GM23338 (cell line): ENCODE measurements at regions not wholly inside any gene's neighbourhood (a gene's known extent, or its start where the extent isn't known, plus 50 kb on each side); places are given as distances from the start of the nearest gene placed in this dataset.

Experiments
- ATAC-seq: fragments of 200-7000 bp; cut with Tn5 transposase; 3 replicates; pipeline ENCODE4 v1.9.1; 2020
- DNase-seq: peaks from one replicate; pipeline ENCODE4 v3.0.0-alpha.2; 2015; ENCODE audit warnings: low spot score
- H2AFZ ChIP-seq: fragments of 200-600 bp; sonication (generic); 2 replicates; pipeline ENCODE4 v1.8.0; 2016; ENCODE audit warnings: antibody characterized with exemption, mild to moderate bottlenecking, moderate library complexity
- H3F3A ChIP-seq: fragments of 200-600 bp; sonication (generic); replicated peaks from 2 replicates; pipeline ENCODE4 v1.8.0; 2017; ENCODE audit warnings: antibody characterized with exemption, mixed run types, low read depth
- H3K27ac ChIP-seq: fragments of 200-600 bp; sonication (generic); 2 replicates; pipeline ENCODE4 v1.6.1; 2016; ENCODE audit warnings: low read depth
- H3K27me3 ChIP-seq: fragments of 200-600 bp; sonication (generic); 2 replicates; pipeline ENCODE4 v1.8.0; 2016; ENCODE audit warnings: mild to moderate bottlenecking, mixed run types, moderate library complexity; ENCODE audit not compliant: insufficient read depth
- H3K36me3 ChIP-seq: fragments of 200-600 bp; sonication (generic); 2 replicates; pipeline ENCODE4 v1.8.0; 2016; ENCODE audit warnings: mild to moderate bottlenecking; ENCODE audit not compliant: insufficient read depth
- H3K4me1 ChIP-seq: fragments of 200-600 bp; sonication (generic); 2 replicates; pipeline ENCODE4 v1.8.0; 2016; ENCODE audit warnings: mild to moderate bottlenecking, moderate library complexity; ENCODE audit not compliant: insufficient read depth
- H3K4me2 ChIP-seq: fragments of 200-600 bp; sonication (generic); 2 replicates; pipeline ENCODE4 v1.7.1; 2017; ENCODE audit warnings: mixed run types
- H3K4me3 ChIP-seq: fragments of 200-600 bp; sonication (generic); 2 replicates; pipeline ENCODE4 v1.6.1; 2016; ENCODE audit warnings: mixed run types
- H3K79me2 ChIP-seq: fragments of 200-600 bp; sonication (generic); replicated peaks from 2 replicates; pipeline ENCODE4 v1.8.0; 2017; ENCODE audit warnings: mild to moderate bottlenecking; ENCODE audit not compliant: insufficient read depth
- H3K9me2 ChIP-seq: fragments of 200-600 bp; sonication (generic); 2 replicates; pipeline ENCODE4 v1.8.0; 2017; ENCODE audit not compliant: insufficient read depth
- H4K20me1 ChIP-seq: fragments of 200-600 bp; sonication (generic); replicated peaks from 2 replicates; pipeline ENCODE4 v1.8.0; 2017; ENCODE audit warnings: mild to moderate bottlenecking; ENCODE audit not compliant: insufficient read depth
- H3K27ac Mint-ChIP-seq: 2 replicates; pipeline ENCODE4 v1.8.0; 2020; ENCODE audit warnings: inconsistent platforms, mild to moderate bottlenecking, moderate library complexity, mixed read lengths
- H3K27me3 Mint-ChIP-seq: 3 replicates; pipeline ENCODE4 v1.8.0; 2022; ENCODE audit warnings: low read depth, mild to moderate bottlenecking, moderate library complexity, mixed read lengths, inconsistent platforms; ENCODE audit not compliant: insufficient read depth, poor library complexity
- H3K36me3 Mint-ChIP-seq: 3 replicates; pipeline ENCODE4 v1.8.0; 2021; ENCODE audit warnings: low read depth, mild to moderate bottlenecking, inconsistent platforms, moderate library complexity, mixed read lengths
- H3K4me1 Mint-ChIP-seq: 3 replicates; pipeline ENCODE4 v1.8.0; 2020; ENCODE audit warnings: mild to moderate bottlenecking, inconsistent platforms, mixed read lengths
- H3K4me3 Mint-ChIP-seq: 3 replicates; pipeline ENCODE4 v1.8.0; 2021; ENCODE audit warnings: moderate library complexity, mild to moderate bottlenecking, inconsistent platforms, mixed read lengths
- H3K9me3 Mint-ChIP-seq: 3 replicates; pipeline ENCODE4 v1.8.0; 2020; ENCODE audit warnings: moderate library complexity, mild to moderate bottlenecking, inconsistent platforms, mixed read lengths
- CREB1 ChIP-seq: fragments of 250-450 bp; sonication (Bioruptor Pico); IDR thresholded peaks from 2 replicates; pipeline ENCODE4 v1.5.0; 2020; ENCODE audit warnings: low read depth, mild to moderate bottlenecking, moderate library complexity
- CTCF ChIP-seq, 2 experiments: fragments of 200-600 bp in 1 of 2; sonication (generic) in 1 of 2; conservative IDR thresholded peaks; 2 replicates each; pipeline versions ENCODE4 v1.5.1 to v1.6.1; 2016 to 2017; ENCODE audit warnings: antibody characterized with exemption in 2 of 2, low read depth in 2 of 2, mild to moderate bottlenecking in 2 of 2, moderate library complexity in 1 of 2
- ETS1 ChIP-seq: IDR thresholded peaks from 2 replicates; pipeline ENCODE4 v1.6.1; 2016; ENCODE audit warnings: antibody characterized with exemption
- EZH2 ChIP-seq: fragments of 200-600 bp; sonication (generic); IDR thresholded peaks from one replicate; pipeline ENCODE4 v1.8.0; 2017; ENCODE audit warnings: antibody characterized with exemption, mild to moderate bottlenecking, low read depth; ENCODE audit not compliant: unreplicated experiment
- EZH2phosphoT487 ChIP-seq: fragments of 200-600 bp; sonication (generic); IDR thresholded peaks from one replicate; pipeline ENCODE4 v1.8.1; 2018; ENCODE audit warnings: antibody characterized with exemption; ENCODE audit not compliant: unreplicated experiment
- JUNB ChIP-seq: IDR thresholded peaks from one replicate; pipeline ENCODE4 v1.6.1; 2016; ENCODE audit warnings: antibody characterized with exemption; ENCODE audit not compliant: unreplicated experiment
- NANOG ChIP-seq: IDR thresholded peaks from 2 replicates; pipeline ENCODE4 v1.6.1; 2016; ENCODE audit warnings: antibody characterized with exemption, borderline replicate concordance
- POLR2AphosphoS5 ChIP-seq: IDR thresholded peaks from 2 replicates; pipeline ENCODE4 v1.6.1; 2016; ENCODE audit warnings: antibody characterized with exemption, low read depth
- REST ChIP-seq: IDR thresholded peaks from one replicate; pipeline ENCODE4 v1.6.1; 2018; ENCODE audit warnings: antibody characterized with exemption; ENCODE audit not compliant: unreplicated experiment
- STAT1 ChIP-seq: IDR thresholded peaks from one replicate; pipeline ENCODE4 v1.6.1; 2016; ENCODE audit warnings: antibody characterized with exemption; ENCODE audit not compliant: unreplicated experiment
- ZNF114 ChIP-seq: fragments of 250-450 bp; sonication (Bioruptor Pico); IDR thresholded peaks from 2 replicates; pipeline ENCODE4 v1.5.0; 2020; ENCODE audit warnings: mild to moderate bottlenecking, moderate library complexity
- ZNF331 ChIP-seq: fragments of 250-450 bp; sonication (Bioruptor Pico); IDR thresholded peaks from 2 replicates; pipeline ENCODE4 v1.5.0; 2020; ENCODE audit warnings: low read depth, mild to moderate bottlenecking, moderate library complexity
- ZNF462 ChIP-seq: fragments of 250-450 bp; sonication (Bioruptor Pico); IDR thresholded peaks from 2 replicates; pipeline ENCODE4 v1.5.0; 2020; ENCODE audit warnings: mild to moderate bottlenecking, moderate library complexity

- no peaks in the 10 kb centered on the region; the same call in 1 of the 2 replicates for H3K4me1 ChIP-seq
- no peaks in the 10 kb centered on the region for H3K79me2 ChIP-seq
- H3F3A ChIP-seq, result no peaks in the 10 kb centered on the region
- H3K4me3 ChIP-seq, result no peak overlapping the region
- Mint-ChIP-seq H3K9me3 (no peaks in the 10 kb centered on the region), H3K4me1 (peaks cover 25% of the 10 kb centered on the region), H3K4me3 (no peak overlapping the region), H3K27ac (no peak overlapping the region), H3K27me3 (peaks cover 17% of the 10 kb centered on the region), H3K36me3 (no peaks in the 10 kb centered on the region; the same call in 2 of the 3 replicates)
- TF ChIP-seq REST, result no peak
- no peak for TF ChIP-seq ZNF331 (CRISPR knock-in tag)
- TF ChIP-seq ETS1, result no peak
- no peak for TF ChIP-seq CREB1 (CRISPR knock-in tag)
- no peak for TF ChIP-seq ZNF462
- TF ChIP-seq CTCF (conservative IDR thresholded peaks at IDR 0.05; ENCODE audit: low read depth in 2 of 2), result no peak
- no peak for TF ChIP-seq ZNF114 (CRISPR knock-in tag)
- TF ChIP-seq EZH2phosphoT487, result no peak
- no peak for TF ChIP-seq NANOG
- TF ChIP-seq JUNB, result no peak
- no peak for TF ChIP-seq EZH2
- TF ChIP-seq POLR2AphosphoS5, result no peak
- no peak for TF ChIP-seq STAT1
- no peak overlapping the region for H3K4me2 ChIP-seq
- H3K27ac ChIP-seq, result no peak overlapping the region
- no peaks in the 10 kb centered on the region for H3K36me3 ChIP-seq
- H4K20me1 ChIP-seq, result no peaks in the 10 kb centered on the region
- ATAC-seq, result no peak
- H3K9me2 ChIP-seq, result 0 out of 2 replicates have a peak, but pooled peaks cover 4% of the 10 kb centered on the region
- H3K27me3 ChIP-seq, result no peaks in the 10 kb centered on the region
- no peak for DNase-seq
- H2AFZ ChIP-seq, result no peak overlapping the region; the same call in 1 of the 2 replicates
Observed at GRCh38 chr17:77746393-77746792, 212.1 kb upstream of the TNRC6C start.
